ENCODE measurements at regions not wholly inside any gene's neighbourhood (a gene's known extent, or its start where the extent isn't known, plus 50 kb on each side); places are given as distances from the start of the nearest gene placed in this dataset.

- Histone ChIP-seq H4K20me1 (ENCODE audit: control insufficient read depth, insufficient read depth, low read length, poor library complexity, severe bottlenecking) (no peaks in the 10 kb centered on the region), H3K27ac (ENCODE audit: low read length in 2 of 2) (no peak overlapping the region), H3K9me3 (ENCODE audit: control extremely low read depth in 1 of 3, control insufficient read depth in 2 of 3, insufficient read depth in 1 of 3, low read length in 2 of 3) (peaks cover 1 to 7% (median 6%) of the 10 kb centered on the region in 3 donors), H3K4me2 (replicated peaks; ENCODE audit: low read depth, low read length, poor library complexity, severe bottlenecking) (no peak overlapping the region), H3K27me3 (replicated peaks in 1 of 4; ENCODE audit: control extremely low read depth in 1 of 4, control insufficient read depth in 3 of 4, insufficient read depth in 4 of 4, low read length in 3 of 4) (peaks cover 0 to 3% (median 0%) of the 10 kb centered on the region in 4 experiments), H3K4me1 (ENCODE audit: control insufficient read depth in 2 of 2, insufficient read depth in 2 of 2, low read length in 2 of 2) (no peaks in the 10 kb centered on the region), H3K36me3 (replicated peaks in 1 of 2; ENCODE audit: control extremely low read depth in 1 of 2, control insufficient read depth in 1 of 2, extremely low read depth in 1 of 2, insufficient read depth in 2 of 2, low read length in 1 of 2) (no peaks in the 10 kb centered on the region), H2AFZ (ENCODE audit: insufficient read depth, low read depth, low read length, poor library complexity, severe bottlenecking) (no peak overlapping the region), H3K4me3 (ENCODE audit: control extremely low read depth in 1 of 5, extremely low read depth in 1 of 5, insufficient read depth in 1 of 5, low read depth in 2 of 5, low read length in 4 of 5) (no peak overlapping the region), H3K79me2 (ENCODE audit: control insufficient read depth, insufficient read depth, low read length) (no peaks in the 10 kb centered on the region), H3K9ac (ENCODE audit: low read length) (no peak overlapping the region)
- DNase-seq (no peak), ATAC-seq (ENCODE audit: low read depth) (no peak)
- no peak overlapping the region for H3K27ac Mint-ChIP-seq
- TF ChIP-seq CTCF (IDR thresholded peaks at IDR 0.05), result no peak
- no peak for TF ChIP-seq EZH2 (IDR thresholded peaks at IDR 0.05; ENCODE audit: borderline replicate concordance, insufficient read depth, low read depth, low read length, poor library complexity, severe bottlenecking)
- POLR2A ChIA-PET, result no interaction called here
- H3K9me3 Mint-ChIP-seq (ENCODE audit: insufficient read depth), result peaks cover 7% of the 10 kb centered on the region
- no peak overlapping the region for H3K4me3 Mint-ChIP-seq
- no peaks in the 10 kb centered on the region for H3K4me1 Mint-ChIP-seq
- 77% methylated on average over 1 of the region's 1 CpG for whole genome bisulfite sequencing (ENCODE audit: insufficient coverage)
- H3K27me3 Mint-ChIP-seq, result no peaks in the 10 kb centered on the region
- intact Hi-C loops (cut with micrococcal nuclease), result no loop called here
- CTCF ChIA-PET, result no interaction called here
Measured at GRCh38 chr13:47592256-47592655, 408.8 kb downstream of the SUCLA2 start.

- no peak overlapping the region for H3K27ac ChIP-seq (ENCODE audit: low read length in 2 of 2)
- intact Hi-C loops (cut with micrococcal nuclease), result no loop called here
- peaks cover 0 to 8% (median 0%) of the 10 kb centered on the region in 3 donors for H3K9me3 ChIP-seq (ENCODE audit: control extremely low read depth in 1 of 3, control insufficient read depth in 2 of 3, insufficient read depth in 1 of 3, low read length in 2 of 3)
- CTCF ChIA-PET, result no interaction called here
- H3K4me1 Mint-ChIP-seq, result no peaks in the 10 kb centered on the region
- peaks cover 0 to 3% (median 0%) of the 10 kb centered on the region in 4 experiments for H3K27me3 ChIP-seq (replicated peaks in 1 of 4; ENCODE audit: control extremely low read depth in 1 of 4, control insufficient read depth in 3 of 4, insufficient read depth in 4 of 4, low read length in 3 of 4)
- H3K9me3 Mint-ChIP-seq (ENCODE audit: insufficient read depth), result peaks cover 3% of the 10 kb centered on the region
- no peaks in the 10 kb centered on the region for H3K36me3 ChIP-seq (replicated peaks in 1 of 2; ENCODE audit: control extremely low read depth in 1 of 2, control insufficient read depth in 1 of 2, extremely low read depth in 1 of 2, insufficient read depth in 2 of 2, low read length in 1 of 2)
- no peaks in the 10 kb centered on the region for H3K79me2 ChIP-seq (ENCODE audit: control insufficient read depth, insufficient read depth, low read length)
- POLR2A ChIA-PET, result no interaction called here
- ATAC-seq (ENCODE audit: low read depth) (no peak), DNase-seq (no peak)
- no peaks in the 10 kb centered on the region for H3K27me3 Mint-ChIP-seq
- H3K4me2 ChIP-seq (replicated peaks; ENCODE audit: low read depth, low read length, poor library complexity, severe bottlenecking), result no peak overlapping the region
- no peaks in the 10 kb centered on the region for H4K20me1 ChIP-seq (ENCODE audit: control insufficient read depth, insufficient read depth, low read length, poor library complexity, severe bottlenecking)
- no peak overlapping the region for H3K27ac Mint-ChIP-seq
- no peak overlapping the region for H3K4me3 Mint-ChIP-seq
- no peak overlapping the region for H2AFZ ChIP-seq (ENCODE audit: insufficient read depth, low read depth, low read length, poor library complexity, severe bottlenecking)
- TF ChIP-seq CTCF (IDR thresholded peaks at IDR 0.05) (no peak), EZH2 (IDR thresholded peaks at IDR 0.05; ENCODE audit: borderline replicate concordance, insufficient read depth, low read depth, low read length, poor library complexity, severe bottlenecking) (no peak)
- H3K9ac ChIP-seq (ENCODE audit: low read length), result no peak overlapping the region
- H3K4me3 ChIP-seq (ENCODE audit: control extremely low read depth in 1 of 5, extremely low read depth in 1 of 5, insufficient read depth in 1 of 5, low read depth in 2 of 5, low read length in 4 of 5), result no peak overlapping the region
- H3K4me1 ChIP-seq (ENCODE audit: control insufficient read depth in 2 of 2, insufficient read depth in 2 of 2, low read length in 2 of 2), result no peaks in the 10 kb centered on the region
Measured at GRCh38 chr13:47588676-47589075, 412.4 kb downstream of the SUCLA2 start.

All from B cell (primary cell).